Activated CD4-positive, alpha-beta T cell treated with anti-CD3 and anti-CD28 coated beads, Interleukin-2, Interleukin-6, amounts not matched to agents 100 ng/mL and 50 ng/mL, durations not matched to agents 16 hours and 8 hours (primary cell): ENCODE measurements at regions not wholly inside any gene's neighbourhood (a gene's known extent, or its start where the extent isn't known, plus 50 kb on each side); places are given as distances from the start of the nearest gene placed in this dataset.
"Not testable (repeated sequence)": the region's sequence is repeated elsewhere in the genome, so short reads cannot be mapped to it uniquely, and the experiment has no call there.

Experiments used
- DNase-seq: peaks from one replicate; pipeline ENCODE4 v3.0.0-alpha.2; 2020

GRCh38 chr5:163569284-163569683 is 63.9 kb downstream of the MAT2B start:
- no peak for DNase-seq

- DNase-seq = no peak
Observed at GRCh38 chr5:163571744-163572143, 66.3 kb downstream of the MAT2B start.

- DNase-seq = no peak
Observed at GRCh38 chr5:163574472-163575440, 69.3 kb downstream of the MAT2B start.

- DNase-seq = no peak
Observed at GRCh38 chr5:163578652-163579051, 73.2 kb downstream of the MAT2B start.

GRCh38 chr5:163579729-163580128 is 74.3 kb downstream of the MAT2B start:
- DNase-seq = no peak

- DNase-seq = no peak
Observed at GRCh38 chr5:163580516-163580915, 75.1 kb downstream of the MAT2B start.

GRCh38 chr5:163583491-163584153 is 78.2 kb downstream of the MAT2B start:
- not testable (repeated sequence) for DNase-seq

GRCh38 chr5:163585206-163585605 is 79.8 kb downstream of the MAT2B start:
- DNase-seq = no peak

GRCh38 chr5:163586531-163586956 is 81.1 kb downstream of the MAT2B start:
- DNase-seq = no peak

- no peak for DNase-seq
Observed at GRCh38 chr5:163594951-163595350, 89.5 kb downstream of the MAT2B start.

GRCh38 chr5:163595932-163596607 is 90.7 kb downstream of the MAT2B start:
- DNase-seq = no peak

GRCh38 chr5:163596608-163597315 is 91.3 kb downstream of the MAT2B start:
- DNase-seq = no peak

- DNase-seq = no peak
Observed at GRCh38 chr5:163604013-163604412, 98.6 kb downstream of the MAT2B start.

GRCh38 chr5:163607256-163607655 is 101.8 kb downstream of the MAT2B start:
- DNase-seq = no peak

- DNase-seq = no peak
Observed at GRCh38 chr5:163608621-163609020, 103.2 kb downstream of the MAT2B start.

GRCh38 chr5:163609910-163610309 is 104.5 kb downstream of the MAT2B start:
- no peak for DNase-seq

- DNase-seq = no peak
Observed at GRCh38 chr5:163612358-163613149, 107.1 kb downstream of the MAT2B start.

GRCh38 chr5:163613150-163613442 is 107.7 kb downstream of the MAT2B start:
- DNase-seq = no peak

GRCh38 chr5:163614787-163615186 is 109.4 kb downstream of the MAT2B start:
- no peak for DNase-seq

GRCh38 chr5:163619273-163619934 is 114.0 kb downstream of the MAT2B start:
- no peak for DNase-seq

GRCh38 chr5:163619951-163620350 is 114.5 kb downstream of the MAT2B start:
- no peak for DNase-seq

GRCh38 chr5:163622799-163623198 is 117.4 kb downstream of the MAT2B start:
- no peak for DNase-seq
